Esophagus squamous epithelium (tissue), 5 donors: ENCODE measurements at regions not wholly inside any gene's neighbourhood (a gene's known extent, or its start where the extent isn't known, plus 50 kb on each side); places are given as distances from the start of the nearest gene placed in this dataset.

ENCODE experiments used
- DNase-seq: peaks from one replicate; lab custom pipeline; 2025; lab: John Stamatoyannopoulos, UW
- H3K27ac ChIP-seq, 4 donors: fragments of 200-600 bp; sonication (generic); one replicate each; pipeline ENCODE4 v1.5.1; 2016 to 2019; ENCODE audit warnings: mild to moderate bottlenecking in 1 of 4
- H3K27me3 ChIP-seq, 4 donors: fragments of 200-600 bp; sonication (generic); 1 replicate in 3 of 4; 2 replicates in 1 of 4; pipeline versions ENCODE4 v1.5.1 to v1.6.0; 2017 to 2021; ENCODE audit warnings: antibody characterized with exemption in 1 of 4
- H3K36me3 ChIP-seq, 3 donors: fragments of 200-600 bp; sonication (generic); one replicate each; pipeline ENCODE4 v1.5.1; 2016 to 2019
- H3K4me1 ChIP-seq, 3 donors: fragments of 200-600 bp; sonication (generic); one replicate each; pipeline ENCODE4 v1.5.1; 2017 to 2019
- H3K4me3 ChIP-seq, 4 donors: fragments of 200-600 bp; sonication (generic); 1 replicate in 3 of 4; 2 replicates in 1 of 4; pipeline ENCODE4 v1.5.1; 2016 to 2019; ENCODE audit warnings: mild to moderate bottlenecking in 2 of 4, moderate library complexity in 1 of 4
- H3K9me3 ChIP-seq, 3 donors: fragments of 200-600 bp; sonication (generic); one replicate each; pipeline ENCODE4 v1.5.1; 2016 to 2019
- CTCF ChIP-seq, 6 experiments: fragments of 450-650 bp in 4 of 6; fragments of 200-600 bp in 2 of 6; sonication (generic) in 2 of 6; IDR thresholded peaks; one replicate each; pipeline ENCODE4 v1.5.1; 2016 to 2019; ENCODE audit warnings: antibody characterized with exemption in 6 of 6, mild to moderate bottlenecking in 4 of 6, moderate library complexity in 4 of 6
- POLR2A ChIP-seq, 4 donors: fragments of 450-650 bp; IDR thresholded peaks; one replicate each; pipeline ENCODE4 v1.6.1; 2017; ENCODE audit warnings: antibody characterized with exemption in 4 of 4, mild to moderate bottlenecking in 4 of 4, moderate library complexity in 3 of 4
- WGBS, 2 donors: methylation state at CpG; one replicate each; pipeline ENCODE4 v1.1.5; 2018; 5-methylcytosine and 5-hydroxymethylcytosine counted together
- intact Hi-C: fragments of 100-400 bp; cut with DNase I; formaldehyde crosslinking; loops from one replicate; pipeline ENCODE4 v1.15.0; 2022
- donor health status: DM: yes; HTN: yes; CAD: no.

- H3K36me3 ChIP-seq: no peaks in the 10 kb centered on the region
- no peak for DNase-seq
- H3K4me3 ChIP-seq: no peak overlapping the region
- H3K27me3 ChIP-seq: no peaks in the 10 kb centered on the region
- 64 to 71% methylated on average over 7 to 8 of the region's 8 CpGs for WGBS, 2 donors
- no peaks in the 10 kb centered on the region for H3K4me1 ChIP-seq
- TF ChIP-seq POLR2A (IDR thresholded peaks at IDR 0.05) (no peak), CTCF (IDR thresholded peaks at IDR 0.05) (no peak)
- intact Hi-C loops: no loop called here
- no peak overlapping the region for H3K27ac ChIP-seq
- no peaks in the 10 kb centered on the region for H3K9me3 ChIP-seq
Measured at GRCh38 chr20:39452583-39453340, 490.6 kb downstream of the DHX35 start.

DNA sequence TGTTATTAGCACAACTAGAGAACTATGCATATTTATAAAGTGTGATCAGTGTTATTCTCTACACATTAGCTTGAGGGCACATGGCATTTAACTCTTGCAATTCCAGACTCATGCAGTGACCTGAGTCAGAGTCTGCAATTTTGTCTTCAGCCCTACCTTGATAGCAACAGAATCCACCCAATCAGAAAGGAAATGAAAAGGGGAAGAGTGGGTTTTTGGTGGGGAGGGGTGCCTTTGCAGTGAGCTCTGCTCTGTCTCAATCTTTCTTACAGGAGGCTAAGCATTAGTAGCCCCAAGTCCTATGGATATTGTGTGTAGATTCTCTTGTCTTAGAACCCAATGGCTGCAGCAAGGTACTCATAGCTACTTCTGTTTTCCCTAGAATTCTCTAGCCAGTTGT is 489.2 kb downstream of the DHX35 start:
- Histone ChIP-seq H3K27ac (no peak overlapping the region), H3K27me3 (no peaks in the 10 kb centered on the region), H3K9me3 (no peaks in the 10 kb centered on the region), H3K4me1 (no peaks in the 10 kb centered on the region), H3K36me3 (no peaks in the 10 kb centered on the region), H3K4me3 (no peak overlapping the region)
- intact Hi-C loops: no loop called here
- no peak for TF ChIP-seq POLR2A (IDR thresholded peaks at IDR 0.05)
- TF ChIP-seq CTCF (IDR thresholded peaks at IDR 0.05): no peak
- no peak for DNase-seq

DNA sequence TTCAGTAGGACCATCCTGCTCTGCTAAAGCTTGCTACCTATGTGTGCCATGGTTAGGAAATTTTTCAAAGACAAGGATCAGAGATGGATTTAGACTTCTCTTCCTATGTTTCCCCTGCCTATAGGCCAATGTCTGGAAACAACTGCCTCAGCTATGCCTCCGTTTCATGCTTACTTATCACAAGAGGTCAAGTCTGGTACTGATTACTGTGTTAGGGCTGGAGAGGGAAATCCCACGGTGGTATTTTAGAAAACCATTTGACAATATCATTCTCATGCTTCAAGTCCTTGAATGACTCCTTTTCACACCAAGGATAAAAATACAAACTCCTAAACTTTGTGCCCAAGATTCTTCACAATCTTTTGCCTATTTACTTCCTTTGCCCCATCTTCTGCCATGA is 484.3 kb downstream of the DHX35 start:
- H3K27ac ChIP-seq: no peak overlapping the region
- TF ChIP-seq CTCF (IDR thresholded peaks at IDR 0.05) (no peak), POLR2A (IDR thresholded peaks at IDR 0.05) (no peak)
- no peaks in the 10 kb centered on the region for H3K27me3 ChIP-seq
- H3K4me1 ChIP-seq: no peaks in the 10 kb centered on the region
- intact Hi-C loops: no loop called here
- no peaks in the 10 kb centered on the region for H3K36me3 ChIP-seq
- DNase-seq: no peak
- no peaks in the 10 kb centered on the region for H3K9me3 ChIP-seq
- 63 to 86% methylated on average over 2 of the region's 2 CpGs for WGBS, 2 donors
- H3K4me3 ChIP-seq: no peak overlapping the region

DNA sequence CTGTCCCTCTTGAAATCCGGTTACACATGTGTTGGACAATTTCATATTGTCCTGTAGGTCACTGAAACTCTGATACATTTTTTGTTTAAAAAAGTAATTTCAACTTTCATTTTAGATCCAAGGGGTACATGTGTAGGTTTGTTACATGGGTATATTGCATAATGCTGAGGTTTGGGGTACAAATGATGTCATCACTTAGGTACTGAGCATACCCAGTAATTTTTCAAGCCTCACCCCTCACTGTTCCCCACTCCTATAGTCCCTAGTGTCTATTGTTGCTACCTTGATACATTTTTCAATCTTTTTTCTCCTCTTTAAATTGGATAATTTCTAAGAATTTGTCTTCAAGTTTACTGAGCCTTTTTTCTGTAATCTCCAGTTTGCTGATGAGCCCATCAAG is 483.0 kb downstream of the DHX35 start:
- DNase-seq: no peak
- WGBS, 2 donors: 69 to 95% methylated on average over 1 of the region's 1 CpG
- no peaks in the 10 kb centered on the region for H3K9me3 ChIP-seq

GRCh38 chr20:39433466-39433865 is 471.3 kb downstream of the DHX35 start:
- no peaks in the 10 kb centered on the region for H3K4me1 ChIP-seq
- intact Hi-C loops: no loop called here
- H3K9me3 ChIP-seq: no peaks in the 10 kb centered on the region
- no peaks in the 10 kb centered on the region for H3K27me3 ChIP-seq
- 68 to 78% methylated on average over 1 of the region's 1 CpG for WGBS, 2 donors
- no peak overlapping the region for H3K4me3 ChIP-seq
- TF ChIP-seq POLR2A (IDR thresholded peaks at IDR 0.05): no peak
- no peak for TF ChIP-seq CTCF (IDR thresholded peaks at IDR 0.05)
- H3K36me3 ChIP-seq: no peaks in the 10 kb centered on the region
- no peak overlapping the region for H3K27ac ChIP-seq
- DNase-seq: no peak

More for the DNA sequence above, 483.0 kb downstream of the DHX35 start:
- no peaks in the 10 kb centered on the region for H3K4me1 ChIP-seq
- no peaks in the 10 kb centered on the region for H3K27me3 ChIP-seq
- H3K27ac ChIP-seq: no peak overlapping the region
- intact Hi-C loops: no loop called here
- TF ChIP-seq POLR2A (IDR thresholded peaks at IDR 0.05): no peak
- TF ChIP-seq CTCF (IDR thresholded peaks at IDR 0.05): no peak
- no peaks in the 10 kb centered on the region for H3K36me3 ChIP-seq
- H3K4me3 ChIP-seq: no peak overlapping the region
